HG03460 (cell line): ENCODE measurements at regions not wholly inside any gene's neighbourhood (a gene's known extent, or its start where the extent isn't known, plus 50 kb on each side); places are given as distances from the start of the nearest gene placed in this dataset.

Experiments
- ATAC-seq: cut with Tn5 transposase; IDR thresholded peaks from one replicate; pipeline ENCODE4 v1.9.1; 2021; ENCODE audit not compliant: unreplicated experiment

DNA sequence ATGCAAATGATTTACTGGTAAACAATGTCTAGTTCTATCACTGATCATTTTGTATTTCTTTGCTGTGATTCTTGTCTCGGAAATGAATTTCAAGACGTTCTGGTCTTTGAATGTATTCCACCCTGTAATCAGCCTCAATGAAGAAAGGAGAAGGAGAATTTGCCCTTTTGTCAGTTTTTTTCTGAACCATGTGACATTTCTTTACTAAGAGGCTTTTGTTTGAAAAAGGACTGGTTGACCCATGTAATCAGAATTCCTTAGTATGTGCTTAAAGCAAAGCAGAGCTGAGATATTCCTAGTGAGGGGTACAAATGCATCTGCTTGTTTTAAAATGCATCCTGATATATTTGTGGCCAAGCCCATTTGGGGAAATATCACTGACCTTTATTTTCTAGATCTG is 581.6 kb downstream of the ETV1 start:
- ATAC-seq: no peak

DNA sequence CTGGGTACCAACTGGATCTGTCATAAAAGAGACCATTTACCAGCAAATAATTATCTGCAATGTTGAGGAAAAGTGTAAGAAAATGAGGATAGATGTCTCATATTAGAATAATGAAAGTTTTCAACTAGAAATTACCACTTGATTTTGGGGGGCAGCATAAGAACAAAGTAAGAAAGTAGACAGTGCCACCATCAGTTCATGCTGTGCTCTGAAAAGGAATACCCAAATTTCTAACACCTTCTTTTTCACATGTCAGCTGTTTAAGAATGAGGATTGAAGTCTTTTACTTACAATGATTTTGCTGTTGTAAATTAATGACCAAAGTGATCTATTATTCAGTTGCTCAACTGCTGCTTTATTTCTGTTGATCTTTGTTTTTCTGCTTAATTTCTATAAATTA is 578.3 kb downstream of the ETV1 start:
- no peak for ATAC-seq

- no peak for ATAC-seq
Observed at GRCh38 chr7:13411636-13412035, 577.8 kb downstream of the ETV1 start.

DNA sequence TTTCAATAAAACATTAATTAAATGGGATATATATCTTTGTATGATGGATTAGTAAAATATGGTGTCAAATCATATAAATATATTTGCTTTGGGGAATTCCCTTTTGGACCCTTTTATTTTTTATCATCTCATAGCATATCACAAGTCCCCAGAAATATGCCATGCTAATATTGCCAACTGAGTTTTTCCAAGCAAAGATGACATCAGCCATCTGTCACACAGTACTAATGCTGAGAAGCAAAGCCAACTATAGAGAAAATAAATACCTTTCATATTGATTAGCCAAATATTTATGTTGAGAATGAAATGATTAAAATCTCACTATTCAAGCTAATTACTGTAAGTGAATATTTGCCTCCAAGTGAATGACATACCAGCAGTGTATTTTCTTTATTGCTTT is 575.3 kb downstream of the ETV1 start:
- no peak for ATAC-seq

- no peak for ATAC-seq
Observed at GRCh38 chr7:13414661-13415107, 574.8 kb downstream of the ETV1 start.

DNA sequence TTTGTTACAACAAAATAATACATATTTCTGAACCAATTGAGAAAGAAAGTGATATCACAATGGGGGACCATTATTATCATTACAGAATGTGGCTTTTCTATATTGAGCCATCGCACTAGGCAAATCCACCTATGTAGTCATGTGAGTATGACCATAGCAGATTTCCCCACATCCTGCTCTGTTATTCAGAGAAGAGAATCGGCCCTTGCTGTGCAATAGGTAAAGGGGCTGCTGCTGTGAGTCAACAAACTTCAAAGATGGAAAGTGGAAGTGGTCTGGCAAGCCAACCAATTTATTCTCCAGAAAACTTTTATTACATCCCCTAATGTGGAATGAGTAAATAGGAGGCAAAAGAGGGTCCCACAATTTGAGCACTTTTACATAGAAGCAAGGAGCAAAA is 573.4 kb downstream of the ETV1 start:
- no peak for ATAC-seq

- no peak for ATAC-seq
Observed at GRCh38 chr7:13416544-13416943, 572.9 kb downstream of the ETV1 start.

DNA sequence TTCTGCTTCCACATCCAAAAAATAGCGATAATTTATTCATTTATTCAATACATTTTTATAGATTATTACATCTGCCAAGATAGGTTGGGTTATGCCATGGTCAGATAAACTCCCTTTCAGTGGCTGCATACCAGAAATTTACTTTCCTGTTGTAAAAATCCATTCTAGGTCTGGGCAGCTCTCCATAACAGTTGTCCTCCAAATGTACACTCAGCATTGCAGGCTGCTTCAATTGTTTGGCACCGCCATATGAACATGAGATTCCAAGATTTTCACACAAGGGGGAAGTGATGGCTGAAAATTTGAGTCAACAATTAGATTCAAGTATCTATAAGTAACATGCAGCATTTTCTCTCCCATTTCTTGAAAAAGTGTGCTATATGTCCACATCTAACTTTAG is 568.7 kb downstream of the ETV1 start:
- no peak for ATAC-seq

DNA sequence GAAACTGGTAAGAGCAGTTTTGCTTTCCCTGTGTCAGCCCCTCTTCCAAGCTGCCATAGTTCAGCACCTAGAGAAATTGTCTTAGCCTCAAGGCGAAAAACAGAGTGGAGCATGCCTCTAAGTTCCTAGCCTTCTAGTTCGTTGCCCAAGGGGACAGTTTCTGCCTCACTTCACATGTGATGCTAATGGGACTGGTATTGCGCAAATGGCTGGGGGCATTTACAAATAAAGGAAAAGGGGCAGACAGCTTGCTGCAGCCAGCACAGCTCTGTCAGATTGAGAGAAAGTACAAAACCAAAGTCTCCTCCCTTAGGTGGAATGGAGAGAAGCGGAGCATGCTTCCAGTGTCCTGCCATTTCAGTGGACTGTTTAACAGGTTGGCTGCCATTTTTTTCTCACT is 567.7 kb downstream of the ETV1 start:
- ATAC-seq: no peak

GRCh38 chr7:13433946-13434345 is 555.5 kb downstream of the ETV1 start:
- ATAC-seq: no peak

GRCh38 chr7:13442226-13442625 is 547.2 kb downstream of the ETV1 start:
- ATAC-seq: no peak

- no peak for ATAC-seq
Observed at GRCh38 chr7:13447637-13448036, 541.8 kb downstream of the ETV1 start.

DNA sequence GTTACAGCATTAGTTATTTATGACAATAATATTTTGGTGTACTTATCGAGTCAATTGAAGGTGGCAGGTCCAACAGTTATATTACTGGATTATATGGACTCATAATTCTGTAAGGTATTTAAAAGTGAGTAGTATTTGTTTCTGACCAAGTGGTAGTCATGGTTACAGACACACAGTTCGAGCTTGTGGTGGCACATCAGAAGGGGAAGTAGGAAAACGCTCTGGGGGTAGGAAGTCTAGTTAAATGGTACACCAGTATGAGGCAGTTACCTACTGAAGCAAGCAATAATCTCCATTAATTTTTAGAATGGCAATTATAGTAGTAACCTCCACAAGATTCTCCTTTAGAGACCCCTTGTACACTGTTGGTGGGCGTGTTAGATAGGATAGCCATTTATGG is 541.2 kb downstream of the ETV1 start:
- ATAC-seq: no peak

GRCh38 chr7:13449460-13449859 is 540.0 kb downstream of the ETV1 start:
- ATAC-seq: no peak

DNA sequence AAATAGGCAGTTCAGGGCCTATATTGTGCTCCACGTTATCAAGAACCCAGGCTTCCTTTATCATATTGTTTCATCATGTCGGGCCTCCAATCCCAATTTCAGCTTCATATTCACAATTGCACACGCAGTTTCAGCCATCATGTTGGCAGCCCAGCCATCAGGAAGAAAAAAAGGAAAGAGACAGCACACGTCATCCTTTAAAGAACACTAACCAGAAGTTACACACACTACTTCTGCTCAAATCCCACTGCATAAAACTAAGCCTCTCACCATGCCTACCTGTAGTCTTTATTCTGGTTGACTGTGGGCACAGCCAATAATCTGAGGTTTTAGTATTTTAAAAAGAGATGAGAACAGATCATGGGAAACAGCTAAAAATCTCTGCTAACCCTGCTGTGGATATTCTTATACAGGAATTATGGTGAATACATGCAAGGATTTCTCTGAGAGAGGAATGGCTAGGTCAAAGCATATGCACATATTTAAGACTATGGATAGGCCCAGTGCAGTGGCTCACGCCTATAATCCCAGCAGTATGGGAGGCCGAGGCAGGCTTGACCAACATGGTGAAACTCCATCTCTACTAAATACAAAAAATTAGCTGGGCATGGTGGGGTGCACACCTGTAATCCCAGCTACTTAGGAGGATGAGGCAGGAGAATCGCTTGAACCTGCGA is 534.4 kb downstream of the ETV1 start:
- ATAC-seq: no peak

- no peak for ATAC-seq
Observed at GRCh38 chr7:13457790-13458189, 531.7 kb downstream of the ETV1 start.

- ATAC-seq: no peak
Observed at GRCh38 chr7:13466874-13467547, 522.5 kb downstream of the ETV1 start.

GRCh38 chr7:13476881-13477444 is 512.5 kb downstream of the ETV1 start:
- ATAC-seq: no peak

GRCh38 chr7:13489386-13489785 is 500.1 kb downstream of the ETV1 start:
- no peak for ATAC-seq

GRCh38 chr7:13496976-13497375 is 492.5 kb downstream of the ETV1 start:
- ATAC-seq: no peak

GRCh38 chr7:13508586-13508985 is 480.9 kb downstream of the ETV1 start:
- no peak for ATAC-seq

GRCh38 chr7:13518738-13519137 is 470.7 kb downstream of the ETV1 start:
- no peak for ATAC-seq

DNA sequence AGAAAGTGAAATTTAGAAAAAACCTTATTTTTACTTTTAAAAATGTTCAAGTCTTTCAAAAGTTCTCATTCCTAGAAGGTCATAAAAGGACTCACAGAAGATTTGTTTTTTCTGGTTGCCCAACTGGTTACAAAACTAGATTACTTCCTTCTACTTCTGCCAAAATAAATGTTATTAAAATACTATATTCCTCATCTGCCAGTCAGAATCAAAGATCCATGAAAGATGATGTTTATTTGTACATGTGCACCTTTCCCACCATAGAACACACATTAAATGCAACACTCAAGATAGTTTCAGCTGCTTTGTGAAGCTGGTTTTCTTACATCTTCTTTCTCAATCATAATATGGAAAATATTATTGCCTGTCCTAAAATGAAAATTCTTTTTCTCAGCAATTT is 465.4 kb downstream of the ETV1 start:
- no peak for ATAC-seq
